HEK293 (cell line): ENCODE measurements at regions not wholly inside any gene's neighbourhood (a gene's known extent, or its start where the extent isn't known, plus 50 kb on each side); places are given as distances from the start of the nearest gene placed in this dataset.

ENCODE experiments used
- ZNF202 ChIP-seq: fragments of 450-650 bp; formaldehyde crosslinking; IDR thresholded peaks from 2 replicates; pipeline ENCODE4 v1.5.1; 2016; ENCODE audit warnings: missing biosample characterization, missing genetic modification characterization, borderline replicate concordance
- ZNF660 ChIP-seq: fragments of 450-650 bp; IDR thresholded peaks from 2 replicates; pipeline ENCODE4 v1.5.1; 2018; ENCODE audit warnings: missing biosample characterization, mild to moderate bottlenecking, missing genetic modification characterization
- ZNF707 ChIP-seq: fragments of 450-650 bp; formaldehyde crosslinking; IDR thresholded peaks from 2 replicates; pipeline ENCODE4 v1.5.1; 2016; ENCODE audit warnings: missing biosample characterization, missing genetic modification characterization
- TF ChIP-seq, protein P1 (sequence below): fragments of 450-650 bp; formaldehyde crosslinking; IDR thresholded peaks from 2 replicates; pipeline ENCODE4 v1.5.1; 2017; ENCODE audit warnings: missing biosample characterization, missing genetic modification characterization
- TF ChIP-seq, protein P2 (sequence below): fragments of 450-650 bp; formaldehyde crosslinking; IDR thresholded peaks from 2 replicates; pipeline ENCODE4 v1.5.1; 2016; ENCODE audit warnings: missing biosample characterization, missing genetic modification characterization
- TF ChIP-seq, protein P3 (sequence below): fragments of 450-650 bp; formaldehyde crosslinking; IDR thresholded peaks from 2 replicates; pipeline ENCODE4 v1.5.1; 2016; ENCODE audit warnings: missing biosample characterization, missing genetic modification characterization, borderline replicate concordance

DNA sequence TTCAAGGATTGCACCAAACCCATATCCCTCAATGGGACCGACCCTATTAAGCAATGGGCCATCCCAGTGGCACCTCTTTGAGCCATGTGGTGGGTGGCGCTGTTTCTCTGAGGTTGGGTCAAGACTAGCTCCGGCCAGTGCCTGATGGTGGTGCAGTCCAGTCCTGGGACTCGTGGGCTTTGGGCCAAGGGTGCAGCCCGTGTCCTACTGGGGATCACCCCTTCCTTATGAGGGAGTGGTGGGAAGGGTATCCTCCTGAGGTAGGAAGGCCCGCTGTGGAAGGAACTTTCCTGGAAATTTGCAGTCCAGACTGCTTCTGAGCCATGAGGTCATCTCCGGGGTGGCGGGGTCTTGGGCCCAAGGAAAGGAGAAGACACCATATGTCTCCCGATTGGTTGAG, 231.6 kb downstream of the SNRPN start:
- TF ChIP-seq ZNF660 (tag by site-specific recombination), result no peak
- TF ChIP-seq, protein P1, sequence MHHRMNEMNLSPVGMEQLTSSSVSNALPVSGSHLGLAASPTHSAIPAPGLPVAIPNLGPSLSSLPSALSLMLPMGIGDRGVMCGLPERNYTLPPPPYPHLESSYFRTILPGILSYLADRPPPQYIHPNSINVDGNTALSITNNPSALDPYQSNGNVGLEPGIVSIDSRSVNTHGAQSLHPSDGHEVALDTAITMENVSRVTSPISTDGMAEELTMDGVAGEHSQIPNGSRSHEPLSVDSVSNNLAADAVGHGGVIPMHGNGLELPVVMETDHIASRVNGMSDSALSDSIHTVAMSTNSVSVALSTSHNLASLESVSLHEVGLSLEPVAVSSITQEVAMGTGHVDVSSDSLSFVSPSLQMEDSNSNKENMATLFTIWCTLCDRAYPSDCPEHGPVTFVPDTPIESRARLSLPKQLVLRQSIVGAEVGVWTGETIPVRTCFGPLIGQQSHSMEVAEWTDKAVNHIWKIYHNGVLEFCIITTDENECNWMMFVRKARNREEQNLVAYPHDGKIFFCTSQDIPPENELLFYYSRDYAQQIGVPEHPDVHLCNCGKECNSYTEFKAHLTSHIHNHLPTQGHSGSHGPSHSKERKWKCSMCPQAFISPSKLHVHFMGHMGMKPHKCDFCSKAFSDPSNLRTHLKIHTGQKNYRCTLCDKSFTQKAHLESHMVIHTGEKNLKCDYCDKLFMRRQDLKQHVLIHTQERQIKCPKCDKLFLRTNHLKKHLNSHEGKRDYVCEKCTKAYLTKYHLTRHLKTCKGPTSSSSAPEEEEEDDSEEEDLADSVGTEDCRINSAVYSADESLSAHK, result no peak
- no peak for TF ChIP-seq ZNF202 (tag by site-specific recombination)
- TF ChIP-seq, protein P2, sequence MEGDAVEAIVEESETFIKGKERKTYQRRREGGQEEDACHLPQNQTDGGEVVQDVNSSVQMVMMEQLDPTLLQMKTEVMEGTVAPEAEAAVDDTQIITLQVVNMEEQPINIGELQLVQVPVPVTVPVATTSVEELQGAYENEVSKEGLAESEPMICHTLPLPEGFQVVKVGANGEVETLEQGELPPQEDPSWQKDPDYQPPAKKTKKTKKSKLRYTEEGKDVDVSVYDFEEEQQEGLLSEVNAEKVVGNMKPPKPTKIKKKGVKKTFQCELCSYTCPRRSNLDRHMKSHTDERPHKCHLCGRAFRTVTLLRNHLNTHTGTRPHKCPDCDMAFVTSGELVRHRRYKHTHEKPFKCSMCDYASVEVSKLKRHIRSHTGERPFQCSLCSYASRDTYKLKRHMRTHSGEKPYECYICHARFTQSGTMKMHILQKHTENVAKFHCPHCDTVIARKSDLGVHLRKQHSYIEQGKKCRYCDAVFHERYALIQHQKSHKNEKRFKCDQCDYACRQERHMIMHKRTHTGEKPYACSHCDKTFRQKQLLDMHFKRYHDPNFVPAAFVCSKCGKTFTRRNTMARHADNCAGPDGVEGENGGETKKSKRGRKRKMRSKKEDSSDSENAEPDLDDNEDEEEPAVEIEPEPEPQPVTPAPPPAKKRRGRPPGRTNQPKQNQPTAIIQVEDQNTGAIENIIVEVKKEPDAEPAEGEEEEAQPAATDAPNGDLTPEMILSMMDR (tag by site-specific recombination), result no peak
- TF ChIP-seq ZNF707 (tag by site-specific recombination), result no peak
- TF ChIP-seq, protein P3, sequence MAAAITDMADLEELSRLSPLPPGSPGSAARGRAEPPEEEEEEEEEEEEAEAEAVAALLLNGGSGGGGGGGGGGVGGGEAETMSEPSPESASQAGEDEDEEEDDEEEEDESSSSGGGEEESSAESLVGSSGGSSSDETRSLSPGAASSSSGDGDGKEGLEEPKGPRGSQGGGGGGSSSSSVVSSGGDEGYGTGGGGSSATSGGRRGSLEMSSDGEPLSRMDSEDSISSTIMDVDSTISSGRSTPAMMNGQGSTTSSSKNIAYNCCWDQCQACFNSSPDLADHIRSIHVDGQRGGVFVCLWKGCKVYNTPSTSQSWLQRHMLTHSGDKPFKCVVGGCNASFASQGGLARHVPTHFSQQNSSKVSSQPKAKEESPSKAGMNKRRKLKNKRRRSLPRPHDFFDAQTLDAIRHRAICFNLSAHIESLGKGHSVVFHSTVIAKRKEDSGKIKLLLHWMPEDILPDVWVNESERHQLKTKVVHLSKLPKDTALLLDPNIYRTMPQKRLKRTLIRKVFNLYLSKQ (tag by site-specific recombination), result no peak
